Breast epithelium (tissue), 3 donors: ENCODE measurements at regions not wholly inside any gene's neighbourhood (a gene's known extent, or its start where the extent isn't known, plus 50 kb on each side); places are given as distances from the start of the nearest gene placed in this dataset.

ENCODE experiments used
- POLR2A ChIP-seq: fragments of 450-650 bp; IDR thresholded peaks from one replicate; pipeline ENCODE4 v1.6.1; 2016; ENCODE audit warnings: antibody characterized with exemption, mild to moderate bottlenecking, moderate library complexity
- TF ChIP-seq, protein P1 (sequence below), 3 donors: fragments of 450-650 bp; IDR thresholded peaks; one replicate each; pipeline ENCODE4 v1.5.1; 2016 to 2017; ENCODE audit warnings: antibody characterized with exemption in 3 of 3, mild to moderate bottlenecking in 3 of 3, moderate library complexity in 3 of 3

DNA sequence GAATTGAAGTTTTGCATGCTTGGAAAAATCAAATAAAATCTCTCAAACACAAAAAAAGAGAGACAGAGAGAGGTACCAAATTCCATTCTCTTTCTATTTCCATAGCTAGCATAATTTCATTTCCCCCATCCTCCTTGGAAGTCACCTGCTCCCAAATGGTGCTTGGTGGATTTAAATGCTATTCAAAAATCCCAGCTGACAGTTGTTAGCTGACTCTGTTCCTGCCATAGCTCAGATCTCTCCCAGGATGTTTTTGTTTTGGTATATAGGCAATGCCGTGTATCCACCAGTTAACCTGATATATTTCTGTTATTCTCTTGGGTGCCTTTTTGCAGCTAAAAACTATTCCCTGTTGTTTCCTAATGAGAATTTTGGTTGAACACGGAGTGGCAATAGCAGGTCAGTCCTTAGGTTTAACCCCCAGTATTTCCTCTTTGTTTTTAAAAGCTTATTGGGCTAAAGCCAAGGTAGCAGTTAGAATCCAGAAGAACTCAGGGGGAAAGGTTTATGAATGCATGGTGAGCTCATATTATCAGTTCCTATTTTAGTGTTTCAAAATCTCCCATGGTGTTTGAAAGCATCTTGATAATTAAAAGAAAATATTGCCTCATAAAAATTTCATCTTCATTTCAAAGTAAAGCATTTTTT, 240.0 kb upstream of the GBE1 start:
- TF ChIP-seq, protein P1, sequence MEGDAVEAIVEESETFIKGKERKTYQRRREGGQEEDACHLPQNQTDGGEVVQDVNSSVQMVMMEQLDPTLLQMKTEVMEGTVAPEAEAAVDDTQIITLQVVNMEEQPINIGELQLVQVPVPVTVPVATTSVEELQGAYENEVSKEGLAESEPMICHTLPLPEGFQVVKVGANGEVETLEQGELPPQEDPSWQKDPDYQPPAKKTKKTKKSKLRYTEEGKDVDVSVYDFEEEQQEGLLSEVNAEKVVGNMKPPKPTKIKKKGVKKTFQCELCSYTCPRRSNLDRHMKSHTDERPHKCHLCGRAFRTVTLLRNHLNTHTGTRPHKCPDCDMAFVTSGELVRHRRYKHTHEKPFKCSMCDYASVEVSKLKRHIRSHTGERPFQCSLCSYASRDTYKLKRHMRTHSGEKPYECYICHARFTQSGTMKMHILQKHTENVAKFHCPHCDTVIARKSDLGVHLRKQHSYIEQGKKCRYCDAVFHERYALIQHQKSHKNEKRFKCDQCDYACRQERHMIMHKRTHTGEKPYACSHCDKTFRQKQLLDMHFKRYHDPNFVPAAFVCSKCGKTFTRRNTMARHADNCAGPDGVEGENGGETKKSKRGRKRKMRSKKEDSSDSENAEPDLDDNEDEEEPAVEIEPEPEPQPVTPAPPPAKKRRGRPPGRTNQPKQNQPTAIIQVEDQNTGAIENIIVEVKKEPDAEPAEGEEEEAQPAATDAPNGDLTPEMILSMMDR (IDR thresholded peaks at IDR 0.05) = no peak
- no peak for TF ChIP-seq POLR2A
